H1 (cell line): ENCODE measurements at regions not wholly inside any gene's neighbourhood (a gene's known extent, or its start where the extent isn't known, plus 50 kb on each side); places are given as distances from the start of the nearest gene placed in this dataset.

Source experiments
- RAD21 ChIP-seq, 2 experiments: IDR thresholded peaks in 1 of 2; conservative IDR thresholded peaks in 1 of 2; 2 replicates each; pipeline ENCODE4 v1.6.1; 2011; ENCODE audit warnings: low read depth in 2 of 2, low read length in 2 of 2, improper control_type of control experiment in 1 of 2, inconsistent platforms in 1 of 2, mild to moderate bottlenecking in 1 of 2, moderate library complexity in 1 of 2
- TCF12 ChIP-seq: IDR thresholded peaks from 2 replicates; pipeline ENCODE4 v1.6.1; 2011; ENCODE audit warnings: low read depth, mild to moderate bottlenecking, low read length

- TF ChIP-seq RAD21 (IDR thresholded peaks at IDR 0.05 in 1 of 2, conservative IDR thresholded peaks at IDR 0.05 in 1 of 2; ENCODE audit: low read depth in 2 of 2, low read length in 2 of 2) (no peak), TCF12 (no peak)
Measured at GRCh38 chr4:108369035-108369655, 200.4 kb upstream of the LEF1 start (continued).
